OCI-LY1 (cell line): ENCODE measurements at regions not wholly inside any gene's neighbourhood (a gene's known extent, or its start where the extent isn't known, plus 50 kb on each side); places are given as distances from the start of the nearest gene placed in this dataset.

Experiments used
- CTCF ChIP-seq: fragments of 200-600 bp; sonication (generic), shearing (Covaris generic); IDR thresholded peaks from 2 replicates; pipeline ENCODE4 v1.5.1; 2017; ENCODE audit warnings: mild to moderate bottlenecking, antibody characterized with exemption, low read length, moderate library complexity, mixed read lengths
- EZH2 ChIP-seq: fragments of 200-600 bp; sonication (generic), shearing (Covaris generic); IDR thresholded peaks from 2 replicates; pipeline ENCODE4 v1.8.0; 2017; ENCODE audit warnings: borderline replicate concordance, mixed run types, mild to moderate bottlenecking, antibody characterized with exemption, low read length, moderate library complexity, mixed read lengths

GRCh38 chr1:30414851-30415165 is 308.6 kb downstream of the MATN1 start:
- TF ChIP-seq EZH2 (no peak), CTCF (no peak)
